Progenitor cell of endocrine pancreas (in vitro differentiated cells): ENCODE measurements at regions not wholly inside any gene's neighbourhood (a gene's known extent, or its start where the extent isn't known, plus 50 kb on each side); places are given as distances from the start of the nearest gene placed in this dataset.

Source experiments
- DNase-seq: peaks from one replicate; pipeline ENCODE4 v3.0.0; 2021; ENCODE audit warnings: low spot score; ENCODE audit not compliant: unreplicated experiment
- H3K27ac Mint-ChIP-seq: 2 replicates; pipeline ENCODE4 v1.8.0; 2021; ENCODE audit warnings: mild to moderate bottlenecking, moderate library complexity, mixed read lengths
- H3K27me3 Mint-ChIP-seq: 2 replicates; pipeline ENCODE4 v1.8.0; 2021; ENCODE audit warnings: mixed read lengths
- H3K36me3 Mint-ChIP-seq: 2 replicates; pipeline ENCODE4 v1.8.0; 2022; ENCODE audit warnings: mixed read lengths; ENCODE audit not compliant: insufficient read depth
- H3K4me1 Mint-ChIP-seq: 2 replicates; pipeline ENCODE4 v1.8.0; 2021; ENCODE audit warnings: low read depth, mixed read lengths
- H3K4me3 Mint-ChIP-seq: 2 replicates; pipeline ENCODE4 v1.8.0; 2021; ENCODE audit warnings: low read depth, mild to moderate bottlenecking, moderate library complexity, mixed read lengths
- H3K9me3 Mint-ChIP-seq: 2 replicates; pipeline ENCODE4 v1.8.0; 2021; ENCODE audit warnings: low read depth, mixed read lengths
- TF ChIP-seq, protein P1 (sequence below): fragments of 200-600 bp; sonication (generic); IDR thresholded peaks from one replicate; pipeline ENCODE4 v1.5.0; 2021; ENCODE audit warnings: antibody characterized with exemption, mild to moderate bottlenecking; ENCODE audit not compliant: unreplicated experiment

GRCh38 chr4:103303011-103303410 is 104.9 kb upstream of the CENPE start:
- peaks cover 27% of the 10 kb centered on the region for H3K4me1 Mint-ChIP-seq
- H3K27ac Mint-ChIP-seq, result no peak overlapping the region
- H3K9me3 Mint-ChIP-seq, result peaks cover 5% of the 10 kb centered on the region
- no peak for DNase-seq
- no peaks in the 10 kb centered on the region for H3K36me3 Mint-ChIP-seq
- H3K4me3 Mint-ChIP-seq, result no peak overlapping the region
- TF ChIP-seq, protein P1, sequence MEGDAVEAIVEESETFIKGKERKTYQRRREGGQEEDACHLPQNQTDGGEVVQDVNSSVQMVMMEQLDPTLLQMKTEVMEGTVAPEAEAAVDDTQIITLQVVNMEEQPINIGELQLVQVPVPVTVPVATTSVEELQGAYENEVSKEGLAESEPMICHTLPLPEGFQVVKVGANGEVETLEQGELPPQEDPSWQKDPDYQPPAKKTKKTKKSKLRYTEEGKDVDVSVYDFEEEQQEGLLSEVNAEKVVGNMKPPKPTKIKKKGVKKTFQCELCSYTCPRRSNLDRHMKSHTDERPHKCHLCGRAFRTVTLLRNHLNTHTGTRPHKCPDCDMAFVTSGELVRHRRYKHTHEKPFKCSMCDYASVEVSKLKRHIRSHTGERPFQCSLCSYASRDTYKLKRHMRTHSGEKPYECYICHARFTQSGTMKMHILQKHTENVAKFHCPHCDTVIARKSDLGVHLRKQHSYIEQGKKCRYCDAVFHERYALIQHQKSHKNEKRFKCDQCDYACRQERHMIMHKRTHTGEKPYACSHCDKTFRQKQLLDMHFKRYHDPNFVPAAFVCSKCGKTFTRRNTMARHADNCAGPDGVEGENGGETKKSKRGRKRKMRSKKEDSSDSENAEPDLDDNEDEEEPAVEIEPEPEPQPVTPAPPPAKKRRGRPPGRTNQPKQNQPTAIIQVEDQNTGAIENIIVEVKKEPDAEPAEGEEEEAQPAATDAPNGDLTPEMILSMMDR, result no peak
- H3K27me3 Mint-ChIP-seq, result no peaks in the 10 kb centered on the region

GRCh38 chr4:103292959-103293358 is 94.8 kb upstream of the CENPE start:
- H3K27me3 Mint-ChIP-seq, result no peaks in the 10 kb centered on the region
- H3K36me3 Mint-ChIP-seq, result no peaks in the 10 kb centered on the region
- no peak for DNase-seq
- H3K4me3 Mint-ChIP-seq, result no peak overlapping the region
- TF ChIP-seq, protein P1, result no peak
- H3K27ac Mint-ChIP-seq, result peak overlapping the region; percentile 80
- no peaks in the 10 kb centered on the region for H3K9me3 Mint-ChIP-seq
- peaks cover 37% of the 10 kb centered on the region for H3K4me1 Mint-ChIP-seq

GRCh38 chr4:103292373-103292772 is 94.2 kb upstream of the CENPE start:
- H3K4me1 Mint-ChIP-seq, result peaks cover 37% of the 10 kb centered on the region
- no peak overlapping the region for H3K27ac Mint-ChIP-seq
- TF ChIP-seq, protein P1, result no peak
- H3K9me3 Mint-ChIP-seq, result peaks cover 3% of the 10 kb centered on the region
- H3K4me3 Mint-ChIP-seq, result no peak overlapping the region
- H3K36me3 Mint-ChIP-seq, result peaks cover 2% of the 10 kb centered on the region
- H3K27me3 Mint-ChIP-seq, result no peaks in the 10 kb centered on the region
- DNase-seq, result no peak

- H3K4me3 Mint-ChIP-seq, result no peak overlapping the region
Measured at GRCh38 chr4:103289186-103289585, 91.0 kb upstream of the CENPE start.

DNA sequence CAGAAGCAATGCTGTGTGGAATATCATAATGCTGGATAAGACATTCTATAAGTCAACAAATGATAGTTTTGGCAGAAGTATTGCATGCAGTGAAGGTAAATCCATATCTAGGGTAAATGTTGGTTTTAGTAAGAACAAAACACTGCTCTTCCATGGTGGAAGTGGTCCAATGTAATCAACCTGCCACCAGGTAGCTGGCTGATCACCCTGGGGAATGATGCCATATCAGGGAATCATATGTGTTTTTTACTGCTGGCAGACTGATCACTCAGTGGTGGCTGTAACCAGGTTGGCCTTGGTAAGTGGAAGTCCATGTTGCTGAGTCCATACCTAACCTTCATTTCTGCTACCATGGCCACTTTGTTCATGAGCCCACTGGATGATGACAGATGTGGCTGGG is 74.0 kb upstream of the CENPE start:
- H3K36me3 Mint-ChIP-seq, result no peaks in the 10 kb centered on the region
- peaks cover 4% of the 10 kb centered on the region for H3K4me1 Mint-ChIP-seq
- H3K27me3 Mint-ChIP-seq, result no peaks in the 10 kb centered on the region
- no peak overlapping the region for H3K4me3 Mint-ChIP-seq
- no peak overlapping the region for H3K27ac Mint-ChIP-seq
- DNase-seq, result no peak
- H3K9me3 Mint-ChIP-seq, result peaks cover 11% of the 10 kb centered on the region
- TF ChIP-seq, protein P1, result no peak

More at GRCh38 chr4:103289186-103289585, 91.0 kb upstream of the CENPE start:
- peaks cover 27% of the 10 kb centered on the region for H3K4me1 Mint-ChIP-seq
- TF ChIP-seq, protein P1, result no peak
- H3K36me3 Mint-ChIP-seq, result peaks cover 6% of the 10 kb centered on the region
- H3K9me3 Mint-ChIP-seq, result peaks cover 18% of the 10 kb centered on the region
- H3K27ac Mint-ChIP-seq, result no peak overlapping the region
- H3K27me3 Mint-ChIP-seq, result no peaks in the 10 kb centered on the region
- no peak for DNase-seq
